C4-2B (cell line): ENCODE measurements at regions not wholly inside any gene's neighbourhood (a gene's known extent, or its start where the extent isn't known, plus 50 kb on each side); places are given as distances from the start of the nearest gene placed in this dataset.

Experiments
- CTCF ChIP-seq: fragments of 450-650 bp; conservative IDR thresholded peaks from 2 replicates; pipeline ENCODE4 v1.5.1; 2017; ENCODE audit warnings: mild to moderate bottlenecking
- ZFX ChIP-seq: fragments of 450-650 bp; IDR thresholded peaks from 2 replicates; pipeline ENCODE4 v1.6.1; 2017

- TF ChIP-seq CTCF: no peak
- no peak for TF ChIP-seq ZFX
These were observed 151.8 kb downstream of the NRN1 start for GRCh38 chr6:5854899-5855298.
